Vagina (tissue), 2 donors: ENCODE measurements at regions not wholly inside any gene's neighbourhood (a gene's known extent, or its start where the extent isn't known, plus 50 kb on each side); places are given as distances from the start of the nearest gene placed in this dataset.

Source experiments
- CTCF ChIP-seq, 3 experiments: fragments of 450-650 bp in 2 of 3; fragments of 200-600 bp in 1 of 3; sonication (generic) in 1 of 3; IDR thresholded peaks; one replicate each; pipeline ENCODE4 v1.5.1; 2017 to 2019; ENCODE audit warnings: antibody characterized with exemption in 3 of 3, mild to moderate bottlenecking in 2 of 3, moderate library complexity in 2 of 3
- POLR2A ChIP-seq, 2 donors: fragments of 450-650 bp; IDR thresholded peaks; one replicate each; pipeline ENCODE4 v1.6.1; 2017; ENCODE audit warnings: antibody characterized with exemption in 2 of 2, mild to moderate bottlenecking in 2 of 2, moderate library complexity in 2 of 2

GRCh38 chr5:107739661-107740060 lies 68.9 kb upstream of the EFNA5 start:
- TF ChIP-seq POLR2A (IDR thresholded peaks at IDR 0.05) (no peak), CTCF (IDR thresholded peaks at IDR 0.05) (no peak)
